ENCODE measurements at regions not wholly inside any gene's neighbourhood (a gene's known extent, or its start where the extent isn't known, plus 50 kb on each side); places are given as distances from the start of the nearest gene placed in this dataset.

GRCh38 chr1:234772345-234773147 lies 162.6 kb upstream of the IRF2BP2 start (continued):
- TF ChIP-seq ZNF407 (CRISPR knock-in tag; IDR thresholded peaks at IDR 0.05; ENCODE audit: not compliant biosample characterization): no peak
- no peak for TF ChIP-seq ZBTB39 (CRISPR knock-in tag; IDR thresholded peaks at IDR 0.05)
- TF ChIP-seq MATR3 (CRISPR knock-in tag; IDR thresholded peaks at IDR 0.05): no peak
- no peak for TF ChIP-seq SNAPC5 (CRISPR knock-in tag; IDR thresholded peaks at IDR 0.05; ENCODE audit: borderline replicate concordance)
- peak; percentile 71; the same call in 1 of the 2 replicates for TF ChIP-seq ZBTB25 (CRISPR knock-in tag; IDR thresholded peaks at IDR 0.05)
- TF ChIP-seq ZNF616 (CRISPR knock-in tag; IDR thresholded peaks at IDR 0.05; ENCODE audit: low read depth): no peak
- no peak for TF ChIP-seq ZBTB44 (CRISPR knock-in tag; IDR thresholded peaks at IDR 0.05)
- no peak; the same call in 1 of the 2 replicates for TF ChIP-seq MXD4 (CRISPR knock-in tag; IDR thresholded peaks at IDR 0.05)
- peak; percentile 63; the same call in 1 of the 2 replicates for TF ChIP-seq ZKSCAN8 (CRISPR knock-in tag; IDR thresholded peaks at IDR 0.05; ENCODE audit: borderline replicate concordance)
- TF ChIP-seq ZNF576 (CRISPR knock-in tag; IDR thresholded peaks at IDR 0.05): no peak
- TF ChIP-seq NRL (CRISPR knock-in tag; IDR thresholded peaks at IDR 0.05; ENCODE audit: borderline replicate concordance): no peak
- 0 out of 2 replicates have a peak, but pooled peaks have one; percentile 48 for TF ChIP-seq AHR (CRISPR knock-in tag; IDR thresholded peaks at IDR 0.05)
- TF ChIP-seq CEBPG (CRISPR knock-in tag; IDR thresholded peaks at IDR 0.05): peak; percentile 30; the same call in 1 of the 2 replicates
- TF ChIP-seq HOXA7 (CRISPR knock-in tag; IDR thresholded peaks at IDR 0.05): no peak
- no peak for TF ChIP-seq ZNF768 (CRISPR knock-in tag; IDR thresholded peaks at IDR 0.05)
